NCI-H1694 (cell line): ENCODE measurements at regions not wholly inside any gene's neighbourhood (a gene's known extent, or its start where the extent isn't known, plus 50 kb on each side); places are given as distances from the start of the nearest gene placed in this dataset.

Experiments
- DNase-seq: peaks from one replicate; lab custom pipeline; 2025; lab: John Stamatoyannopoulos, UW

DNA sequence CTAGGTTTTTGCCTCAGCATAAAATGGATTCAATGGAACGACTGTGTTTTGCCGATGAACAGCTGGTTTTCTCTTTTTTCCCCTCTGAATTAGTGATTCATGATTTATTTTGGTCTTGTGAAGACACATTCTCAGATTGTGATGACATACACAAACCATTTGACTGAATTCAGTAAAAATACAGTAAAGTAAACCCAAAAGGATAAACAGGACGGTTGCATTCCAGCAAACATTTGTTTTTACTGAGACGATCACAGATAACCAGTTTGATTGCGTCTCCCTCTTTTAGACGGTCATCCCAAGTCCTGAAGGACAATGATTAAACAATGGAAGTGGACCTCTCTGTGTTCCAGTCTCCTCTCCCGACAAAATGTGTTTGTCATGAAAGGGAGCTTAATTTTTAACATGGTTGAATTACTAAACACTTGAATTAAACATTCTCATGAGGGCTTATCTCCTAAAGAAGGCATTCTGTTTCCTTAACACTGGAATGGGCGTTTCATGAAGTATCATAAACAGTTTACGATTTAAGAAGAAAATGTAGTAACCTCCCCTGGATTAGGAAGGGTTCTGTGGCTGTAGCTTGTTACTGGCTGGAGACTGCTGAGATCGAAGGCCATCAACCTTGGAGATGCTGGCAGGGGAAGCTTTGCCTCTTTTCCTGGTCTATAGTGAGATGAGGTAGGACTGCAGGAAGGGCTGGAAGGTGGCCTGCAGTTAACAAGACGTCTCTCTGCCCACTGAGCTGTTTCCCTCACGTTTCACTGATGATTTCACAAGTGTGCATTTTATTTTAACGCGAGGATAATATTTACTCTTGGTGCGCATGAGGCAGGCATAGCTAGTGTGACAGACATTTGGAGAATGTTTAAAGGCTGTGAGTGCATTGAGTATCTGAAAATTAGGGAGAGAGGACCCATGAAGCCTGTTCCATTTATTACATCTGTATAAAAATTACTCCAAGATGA is 457.9 kb downstream of the FGF9 start:
- no peak for DNase-seq

DNA sequence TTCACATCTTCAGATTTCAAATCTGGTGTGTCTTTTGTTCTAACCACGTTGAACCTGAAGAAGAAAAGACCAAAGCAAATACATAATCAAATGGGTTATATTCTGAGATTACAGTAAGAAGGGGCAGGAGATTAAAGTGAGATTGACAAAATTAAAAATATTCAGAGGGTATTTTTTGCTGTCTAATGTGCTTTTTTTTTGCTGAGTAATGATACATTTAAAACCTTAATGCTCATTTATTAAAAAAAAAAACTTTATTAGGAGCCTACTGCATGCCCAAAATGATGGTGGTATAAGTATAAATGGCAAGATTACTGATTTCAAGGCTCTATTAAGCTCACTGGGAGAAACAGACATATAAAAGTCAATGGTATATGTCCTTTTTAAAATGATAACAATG is 459.4 kb downstream of the FGF9 start:
- DNase-seq, result no peak

DNA sequence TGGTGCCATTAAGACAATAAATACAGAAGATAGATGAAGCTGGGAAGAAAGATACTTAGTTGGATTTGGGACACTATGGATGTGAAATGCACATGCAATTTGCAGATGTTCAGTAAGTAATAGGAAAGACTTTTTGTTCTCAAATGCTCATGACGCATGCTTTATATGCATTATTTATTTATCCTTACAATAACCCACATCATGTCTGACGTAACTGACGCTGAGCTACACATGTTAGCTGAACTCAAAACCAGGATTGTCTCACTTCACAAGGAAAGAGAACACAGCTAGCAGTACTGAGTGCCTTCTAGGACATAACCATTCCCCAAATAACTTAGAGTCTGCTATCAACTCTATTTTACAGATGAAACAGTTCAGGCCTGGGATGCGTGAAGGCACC is 463.4 kb downstream of the FGF9 start:
- no peak for DNase-seq

DNA sequence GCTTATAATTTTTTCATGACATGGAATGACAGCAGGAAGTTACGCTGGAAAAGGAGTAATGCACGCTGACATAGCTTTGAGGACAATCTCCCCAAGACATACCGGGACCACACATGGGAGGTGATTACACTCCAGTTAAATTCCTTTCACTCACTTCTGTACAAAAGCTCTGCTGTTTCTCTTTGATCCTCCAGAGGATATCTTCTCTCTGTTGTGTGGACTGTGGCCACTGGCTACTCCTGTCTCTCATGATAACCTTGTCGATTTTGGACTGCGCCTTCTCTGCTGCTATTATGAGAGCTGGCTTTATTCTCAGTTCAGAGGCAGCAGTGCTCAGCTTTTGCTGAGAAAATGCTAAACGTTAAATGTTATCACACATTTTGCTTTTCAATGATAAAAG is 464.6 kb downstream of the FGF9 start:
- DNase-seq, result no peak

GRCh38 chr13:22137361-22138050 is 466.6 kb downstream of the FGF9 start:
- DNase-seq, result no peak

DNA sequence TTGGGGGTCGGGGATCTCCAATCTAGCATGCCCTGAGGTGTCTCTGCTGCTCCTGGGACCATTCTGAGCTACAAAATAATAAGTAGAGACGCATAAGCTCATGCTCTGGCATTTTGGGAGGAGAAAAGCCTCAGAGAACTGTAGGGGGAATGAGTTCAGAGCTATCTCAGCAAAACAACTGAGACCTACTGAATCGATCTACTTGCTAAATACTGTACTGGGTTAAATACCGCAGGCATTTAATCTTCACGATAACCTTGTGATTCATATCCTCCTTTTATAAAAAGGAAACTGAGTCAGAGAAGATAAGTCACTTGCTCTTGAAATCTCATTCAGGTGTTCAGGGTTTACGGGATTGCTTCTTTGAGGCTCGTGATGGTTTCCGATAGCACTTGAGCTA is 468.1 kb downstream of the FGF9 start:
- no peak for DNase-seq

DNA sequence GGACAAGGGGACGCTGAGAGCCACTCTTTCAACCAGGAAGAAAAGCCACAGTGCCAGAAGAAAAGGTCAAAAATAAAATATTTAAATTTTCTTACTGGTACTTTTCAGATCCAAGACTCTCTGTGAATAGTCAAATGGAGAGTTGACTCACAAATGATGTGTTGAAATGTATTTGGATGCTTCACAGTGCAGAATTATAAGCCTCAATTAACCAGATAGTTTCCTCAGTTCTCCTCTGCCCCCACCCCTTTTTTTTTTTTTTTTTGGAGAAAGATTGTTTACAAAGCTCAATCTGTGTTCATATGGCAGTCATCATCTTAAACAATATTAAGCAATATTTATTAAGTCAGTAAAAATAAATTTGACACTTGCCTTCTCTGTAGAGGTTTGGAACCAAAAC is 470.8 kb downstream of the FGF9 start:
- no peak for DNase-seq

GRCh38 chr13:22143671-22144070 is 472.8 kb downstream of the FGF9 start:
- no peak for DNase-seq

GRCh38 chr13:22144806-22145205 is 473.9 kb downstream of the FGF9 start:
- no peak for DNase-seq

DNA sequence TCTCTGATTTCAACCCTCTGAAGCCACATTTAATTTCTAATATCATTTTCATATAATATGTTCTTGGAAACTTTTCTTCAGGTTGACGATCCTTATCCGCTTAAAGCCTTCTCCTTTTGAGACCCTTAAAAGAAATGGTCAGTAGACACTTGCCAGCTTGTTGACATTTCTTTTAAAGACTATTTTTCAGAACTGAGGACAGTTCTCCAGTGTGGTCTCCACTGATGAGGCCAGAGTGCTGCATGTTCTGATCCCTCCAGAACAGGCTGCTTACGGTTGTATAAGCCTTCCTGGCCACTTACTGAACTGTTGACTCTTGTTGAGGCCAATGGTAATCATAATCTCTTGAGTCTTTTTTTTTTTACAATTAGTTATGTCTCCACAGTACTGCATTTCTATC is 477.3 kb downstream of the FGF9 start:
- no peak for DNase-seq

GRCh38 chr13:22152751-22153150 is 481.9 kb downstream of the FGF9 start:
- DNase-seq, result no peak

- DNase-seq, result no peak
Observed at GRCh38 chr13:22154041-22154440, 483.2 kb downstream of the FGF9 start.

- no peak for DNase-seq
Observed at GRCh38 chr13:22161871-22162270, 491.0 kb downstream of the FGF9 start.

DNA sequence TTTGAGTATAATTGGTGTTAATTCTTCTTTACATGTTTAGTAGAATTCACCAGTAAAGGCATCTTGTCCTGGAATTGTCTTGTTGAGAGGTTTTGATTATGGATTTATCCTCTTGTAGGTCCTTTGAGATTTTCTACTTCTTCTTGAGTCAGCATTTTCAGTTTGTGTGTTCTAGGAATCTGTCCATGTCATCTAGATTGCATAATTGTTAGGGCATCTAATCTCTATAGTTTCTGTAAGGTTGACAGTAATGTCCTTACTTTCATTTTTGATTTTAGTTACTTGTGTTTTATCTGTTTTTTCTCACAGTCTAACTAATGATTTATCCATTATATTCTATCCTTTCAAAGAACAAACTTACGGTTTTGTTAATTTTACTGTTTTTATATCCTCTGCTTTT is 492.0 kb downstream of the FGF9 start:
- DNase-seq, result no peak

GRCh38 chr13:22168437-22169190 is 497.7 kb downstream of the FGF9 start:
- DNase-seq, result no peak

GRCh38 chr13:22169473-22169872 is 498.6 kb downstream of the FGF9 start:
- no peak for DNase-seq

- no peak for DNase-seq
Observed at GRCh38 chr13:22173610-22174009, 502.7 kb downstream of the FGF9 start.

GRCh38 chr13:22175241-22175640 is 504.4 kb downstream of the FGF9 start:
- DNase-seq, result no peak

- DNase-seq, result no peak
Observed at GRCh38 chr13:22175815-22176214, 504.9 kb downstream of the FGF9 start.

DNA sequence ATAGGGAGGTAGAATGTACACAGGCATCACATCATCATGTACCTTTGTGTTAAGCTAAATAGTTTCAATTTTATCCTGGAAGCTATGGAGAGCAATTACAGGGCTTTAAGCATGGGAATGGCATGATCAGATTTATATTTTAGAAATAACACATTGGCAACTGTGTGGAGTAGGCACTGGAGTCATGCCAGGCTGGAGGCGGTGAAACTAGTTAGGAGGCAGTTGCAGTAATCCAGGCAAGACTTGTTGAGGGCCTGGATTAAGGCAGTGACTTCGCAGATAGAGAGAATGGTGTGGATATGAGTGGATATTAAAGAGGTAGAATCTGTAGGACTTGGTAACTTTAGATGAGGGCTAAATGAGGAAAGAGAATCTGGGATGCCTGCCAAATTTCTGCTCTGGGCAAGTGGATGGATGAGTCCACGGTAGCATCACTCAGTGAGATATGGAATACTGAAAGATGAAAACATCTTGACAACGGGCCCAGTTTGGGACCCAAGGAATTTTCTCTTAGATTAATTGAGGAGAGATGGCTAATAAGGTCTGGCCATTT is 506.2 kb downstream of the FGF9 start:
- DNase-seq, result no peak

DNA sequence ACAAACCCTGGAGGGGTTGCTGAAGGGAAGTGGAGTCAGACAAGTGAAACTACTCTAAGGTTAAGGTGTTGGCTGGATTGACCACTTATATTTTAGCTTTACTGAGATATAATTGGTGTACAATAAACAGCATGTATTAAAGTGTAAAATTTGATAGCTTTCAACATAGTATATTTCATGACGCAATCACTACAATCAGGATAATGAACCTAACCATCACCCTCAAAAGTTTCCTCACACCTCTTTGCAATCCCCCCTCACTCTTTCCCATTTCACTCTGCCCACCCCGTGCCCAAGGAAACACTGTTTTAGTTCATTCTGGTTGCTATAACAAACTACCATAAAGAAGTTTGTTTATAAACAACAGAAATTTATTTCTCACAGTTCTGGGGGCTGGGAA is 508.0 kb downstream of the FGF9 start:
- DNase-seq, result no peak

GRCh38 chr13:22187329-22187728 is 516.5 kb downstream of the FGF9 start:
- no peak for DNase-seq
